ENCODE measurements at regions not wholly inside any gene's neighbourhood (a gene's known extent, or its start where the extent isn't known, plus 50 kb on each side); places are given as distances from the start of the nearest gene placed in this dataset.
"Not testable (repeated sequence)": the region's sequence is repeated elsewhere in the genome, so short reads cannot be mapped to it uniquely, and the experiment has no call there.

- DNase-seq: no peak
Observed at GRCh38 chr15:23750179-23750578, 63.1 kb upstream of the NDN start.

- DNase-seq: no peak
Observed at GRCh38 chr15:23750776-23751175, 63.7 kb upstream of the NDN start.

DNA sequence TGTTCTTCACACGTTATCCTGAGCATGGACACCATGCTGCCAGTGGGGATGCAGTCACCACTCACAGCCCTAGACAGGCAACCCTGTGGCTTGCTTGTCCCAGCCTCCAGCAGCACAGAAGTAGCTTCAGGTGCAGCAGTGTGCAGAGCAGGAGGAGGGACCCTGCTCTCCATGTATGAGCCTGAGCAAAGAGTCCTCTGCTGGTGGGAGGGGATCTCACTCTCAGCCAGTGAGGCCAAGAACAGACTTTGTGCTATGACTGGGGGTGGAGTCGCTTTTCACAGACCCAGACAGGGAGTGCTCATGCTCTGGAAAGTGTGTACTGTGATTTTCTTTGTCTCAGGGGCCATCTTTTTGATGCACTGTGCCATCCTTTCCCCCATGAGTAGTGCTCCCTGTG lies 66.1 kb upstream of the NDN start:
- DNase-seq: no peak

GRCh38 chr15:23758891-23759290 lies 71.8 kb upstream of the NDN start:
- DNase-seq: no peak

- no peak for DNase-seq
Observed at GRCh38 chr15:23760024-23760423, 72.9 kb upstream of the NDN start.

DNA sequence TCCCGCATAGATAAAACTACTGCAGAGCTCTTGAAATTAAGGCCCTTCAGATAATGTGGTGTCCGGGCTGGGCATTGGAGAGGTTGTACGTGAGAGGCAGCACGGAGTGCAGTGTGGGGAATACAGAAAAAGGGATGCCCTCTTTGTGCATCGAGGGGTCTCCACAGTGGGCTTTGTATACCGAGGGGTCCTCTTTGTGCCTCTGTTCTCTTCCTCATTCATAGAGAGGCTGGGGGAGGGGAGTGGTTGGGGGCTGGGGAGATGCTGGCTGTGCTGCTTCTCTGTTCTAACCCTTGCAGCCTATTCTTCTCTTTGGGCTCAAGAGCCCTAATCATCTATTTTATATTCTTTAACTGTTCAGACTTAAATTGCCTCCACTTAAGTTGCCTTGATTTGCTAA lies 74.3 kb upstream of the NDN start:
- DNase-seq: no peak

DNA sequence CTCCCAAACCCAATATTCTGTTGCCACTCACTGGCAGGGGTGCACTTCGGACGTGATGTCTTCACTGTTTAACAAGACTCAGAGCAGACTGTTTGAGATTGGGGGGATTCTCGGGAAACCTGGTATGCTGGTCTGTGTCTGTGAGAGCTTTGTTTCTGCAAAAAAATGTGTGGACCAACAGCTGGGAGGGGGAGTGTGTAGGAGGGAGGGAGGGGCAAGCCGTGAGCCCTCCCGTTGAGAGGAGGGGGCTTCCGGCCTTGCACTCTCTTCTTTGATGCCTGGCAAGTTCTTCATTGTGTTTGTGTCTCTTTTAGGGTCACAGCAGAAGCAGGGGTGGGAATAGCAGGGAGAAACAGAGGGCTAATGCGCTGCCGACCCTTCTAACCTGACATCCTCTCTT lies 74.9 kb upstream of the NDN start:
- no peak for DNase-seq

DNA sequence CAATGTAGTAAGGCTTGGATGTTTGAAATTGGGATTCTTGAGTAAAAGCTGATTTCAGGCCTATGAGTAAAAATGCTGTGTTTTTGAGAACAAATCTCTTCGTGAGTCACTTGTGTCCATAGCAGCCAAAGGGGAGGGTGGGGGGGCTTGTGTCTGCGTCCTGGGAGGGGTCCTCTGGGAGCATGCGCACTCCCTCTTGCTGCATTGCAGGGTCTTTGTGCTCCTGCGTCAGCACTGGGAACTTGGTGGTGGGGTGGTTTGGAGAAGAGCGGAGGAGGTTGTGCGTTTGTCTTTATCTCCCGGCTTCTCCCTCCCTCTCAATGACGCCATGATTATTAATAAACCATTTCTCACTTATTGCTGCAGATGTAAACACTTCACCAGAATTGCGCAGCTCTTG lies 75.9 kb upstream of the NDN start:
- DNase-seq: no peak

DNA sequence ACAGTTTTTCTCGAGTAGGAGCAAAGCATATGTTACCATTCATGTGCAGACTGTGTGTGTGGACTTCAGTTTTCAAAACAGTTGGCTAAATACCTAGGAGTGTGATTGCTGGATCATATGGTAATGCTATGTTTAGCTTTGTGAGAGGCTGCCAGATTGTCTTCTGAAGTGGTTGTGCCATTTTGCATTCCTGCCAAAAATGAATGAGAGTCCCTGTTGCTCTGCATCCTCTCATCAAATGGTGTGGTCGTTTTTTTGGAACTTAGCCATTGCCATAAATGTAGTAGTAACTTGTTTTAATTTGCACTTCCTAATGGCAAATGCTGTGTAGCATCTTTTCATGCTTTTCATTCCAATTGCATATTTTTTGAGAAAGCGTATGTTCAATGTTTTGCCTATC lies 77.2 kb upstream of the NDN start:
- DNase-seq: no peak

DNA sequence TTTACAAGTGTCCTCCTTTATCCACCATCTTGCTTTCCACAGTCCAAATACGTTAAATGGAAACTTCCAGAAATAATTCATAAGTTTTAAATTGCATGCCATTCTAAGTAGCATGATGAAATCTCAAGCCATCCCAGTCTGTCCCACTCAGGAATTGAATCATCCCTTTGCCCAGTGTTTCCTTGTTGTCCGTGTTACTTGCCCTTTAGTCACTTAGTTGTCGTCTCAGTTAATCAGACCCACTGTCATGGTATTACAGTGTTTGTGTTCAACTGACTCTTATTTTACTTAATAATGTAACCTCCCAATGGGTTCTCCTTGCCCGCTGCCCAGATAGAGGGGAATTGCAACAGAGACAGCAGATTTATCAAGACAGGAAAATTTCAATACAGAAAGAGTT lies 77.6 kb upstream of the NDN start:
- no peak for DNase-seq

DNA sequence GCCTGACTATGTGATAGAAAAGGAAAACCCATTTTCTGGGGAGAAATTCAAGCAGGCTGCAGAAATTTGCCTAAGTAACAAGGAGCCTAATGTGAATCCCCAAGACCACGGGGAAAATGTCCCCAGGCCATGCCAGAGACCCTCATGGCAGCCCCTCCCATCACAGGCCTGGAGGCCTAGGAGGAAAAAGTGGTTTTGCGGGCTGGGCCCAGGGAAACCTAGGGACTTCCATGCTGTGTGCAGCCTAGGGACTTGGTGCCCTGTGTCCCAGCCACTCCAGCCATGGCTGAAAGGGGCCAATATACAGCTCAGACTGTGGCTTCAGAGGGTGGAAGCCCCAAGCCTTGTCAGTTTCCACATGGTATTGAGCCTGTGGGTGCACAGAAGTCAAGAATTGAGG lies 79.7 kb upstream of the NDN start:
- DNase-seq: not testable (repeated sequence)

DNA sequence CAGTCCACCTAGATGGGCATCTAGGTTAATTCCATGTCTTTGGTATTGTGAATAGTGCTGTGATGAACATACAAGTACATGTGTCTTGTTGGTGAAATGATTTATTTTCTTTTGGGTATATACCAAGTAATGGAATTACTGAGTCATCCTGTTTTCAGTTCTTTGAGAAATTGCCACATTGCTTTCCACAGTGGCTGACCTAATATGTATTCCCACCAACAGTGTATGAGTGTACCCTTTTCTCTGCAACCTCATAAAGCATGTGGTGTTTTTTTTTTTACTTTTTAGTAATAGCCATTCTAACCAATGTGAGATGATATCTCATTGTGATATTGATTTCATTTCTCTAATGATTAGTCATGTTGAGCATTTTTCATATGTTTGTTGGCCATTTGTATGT lies 86.0 kb upstream of the NDN start:
- no peak for DNase-seq

- DNase-seq: no peak
Observed at GRCh38 chr15:23787346-23788105, 100.4 kb upstream of the NDN start.

- DNase-seq: no peak
Observed at GRCh38 chr15:23793191-23793680, 106.1 kb upstream of the NDN start.

- no peak for DNase-seq
Observed at GRCh38 chr15:23797747-23798446, 110.8 kb upstream of the NDN start.

DNA sequence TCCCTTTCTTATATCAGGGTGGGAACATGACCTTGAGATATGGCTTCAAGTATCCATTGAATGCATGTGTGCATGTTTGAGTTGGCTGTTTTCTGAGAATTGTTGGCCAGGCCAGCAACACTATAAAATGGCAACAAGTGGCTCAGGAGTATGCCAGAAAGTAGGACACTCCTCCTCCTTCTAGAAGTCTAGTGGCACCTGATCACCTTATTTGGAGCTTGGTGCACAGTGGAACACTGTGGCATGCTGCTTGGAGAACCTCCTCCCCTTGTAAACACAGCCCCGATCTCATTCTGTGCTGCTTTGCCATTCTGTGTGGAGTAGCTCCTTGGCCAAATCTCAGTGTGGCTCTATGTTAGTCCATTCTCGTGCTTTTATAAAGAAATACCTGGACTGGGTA lies 114.8 kb upstream of the NDN start:
- no peak for DNase-seq

DNA sequence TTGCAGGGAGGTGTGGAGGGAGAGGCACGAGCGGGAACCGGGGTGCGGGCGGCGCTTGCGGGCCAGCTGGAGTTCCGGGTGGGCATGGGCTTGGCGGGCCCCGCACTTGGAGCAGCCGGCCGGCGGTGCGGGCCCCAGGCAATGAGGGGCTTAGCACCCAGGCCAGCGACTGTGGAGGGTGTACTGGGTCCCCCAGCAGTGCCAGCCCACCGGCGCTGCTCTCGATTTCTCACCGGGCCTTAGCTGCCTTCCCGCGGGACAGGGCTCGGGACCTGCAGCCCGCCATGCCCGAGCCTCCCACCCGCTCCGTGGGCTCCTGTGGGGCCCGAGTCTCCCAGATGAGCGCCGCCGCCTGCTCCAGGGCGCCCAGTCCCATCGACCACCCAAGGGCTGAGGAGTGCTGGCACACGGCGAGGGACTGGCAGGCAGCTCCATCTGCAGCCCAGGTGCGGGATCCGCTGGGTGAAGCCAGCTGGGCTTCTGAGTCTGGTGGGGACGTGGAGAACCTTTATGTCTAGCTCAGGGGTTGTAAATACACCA lies 115.9 kb upstream of the NDN start:
- not testable (repeated sequence) for DNase-seq

DNA sequence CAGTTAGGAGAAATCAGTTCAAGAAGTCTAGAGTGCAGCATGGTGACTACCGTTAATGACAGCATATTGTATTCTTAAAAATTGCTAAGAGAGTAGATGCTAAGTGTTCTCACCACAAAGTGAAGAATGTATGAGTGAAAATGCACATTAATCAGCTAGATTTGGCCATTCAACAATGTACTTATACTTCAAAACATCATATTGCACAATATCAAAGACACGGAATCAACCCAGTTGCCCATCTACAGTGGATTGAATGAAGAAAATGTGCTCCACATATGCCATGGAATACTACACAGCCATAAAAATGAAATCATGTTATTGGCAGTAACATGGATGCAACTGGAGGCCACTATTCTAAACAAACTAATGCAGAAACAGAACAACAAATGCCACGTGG lies 119.9 kb upstream of the NDN start:
- DNase-seq: no peak

GRCh38 chr15:23823508-23823907 lies 136.4 kb upstream of the NDN start:
- no peak for DNase-seq

GRCh38 chr15:23828786-23829185 lies 141.7 kb upstream of the NDN start:
- DNase-seq: no peak

DNA sequence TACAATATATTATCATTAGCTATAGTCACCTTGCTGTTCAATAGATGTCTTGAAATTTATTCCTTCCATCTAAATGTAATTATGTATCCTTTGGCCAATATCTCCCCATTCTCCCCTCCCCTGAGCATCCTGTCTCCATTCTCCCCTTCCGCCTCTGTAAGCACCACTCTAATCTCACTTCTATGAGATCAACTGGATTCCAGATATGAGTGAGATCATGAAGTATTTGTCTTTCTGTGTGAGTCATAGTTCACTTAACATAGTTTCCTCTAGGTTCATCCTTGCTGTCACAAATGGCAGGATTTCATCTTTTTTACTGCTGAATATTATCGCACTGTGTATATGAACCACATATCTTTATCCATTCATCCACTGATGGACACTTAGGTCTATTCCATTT lies 148.8 kb upstream of the NDN start:
- no peak for DNase-seq

- DNase-seq: no peak
Observed at GRCh38 chr15:23839893-23840474, 152.9 kb upstream of the NDN start.

DNA sequence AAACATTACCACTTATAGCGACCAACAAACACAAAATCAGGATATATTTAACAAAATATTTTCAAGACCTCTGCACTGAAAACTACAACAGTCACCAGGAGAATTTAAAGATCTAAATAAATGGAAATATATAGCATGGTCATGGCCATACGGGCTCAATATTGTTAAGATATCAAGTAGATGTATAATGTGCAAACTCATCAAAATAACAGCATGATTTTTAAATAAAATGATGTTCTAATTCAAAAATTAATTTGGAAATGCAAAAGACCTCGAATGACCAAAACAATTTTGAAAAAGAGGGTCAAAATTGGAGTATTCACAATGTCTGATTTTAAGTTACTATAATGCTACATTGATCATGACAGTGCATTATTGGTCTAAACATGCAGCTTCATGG lies 159.1 kb upstream of the NDN start:
- DNase-seq: no peak

DNA sequence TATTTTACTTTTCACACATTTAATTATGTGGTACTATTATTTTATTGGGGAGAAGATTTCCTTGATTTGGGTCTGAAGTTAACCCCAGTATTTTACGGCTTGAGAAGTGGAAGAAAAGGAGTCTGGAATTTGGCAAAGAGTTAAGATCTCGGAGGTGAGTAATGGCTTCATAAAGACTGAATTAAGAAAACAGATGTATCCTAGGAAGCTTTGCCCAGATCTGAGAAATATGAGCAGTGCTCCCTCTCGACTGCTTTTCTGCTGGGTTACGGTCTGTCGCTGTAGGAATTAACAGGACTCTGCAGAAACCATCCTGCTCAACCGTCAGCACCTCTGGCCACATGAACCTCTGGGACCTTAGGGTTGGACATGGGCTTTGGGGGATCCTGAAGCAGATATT lies 163.6 kb upstream of the NDN start:
- DNase-seq: no peak
